HG03354 (cell line): ENCODE measurements at regions not wholly inside any gene's neighbourhood (a gene's known extent, or its start where the extent isn't known, plus 50 kb on each side); places are given as distances from the start of the nearest gene placed in this dataset.
"Not testable (repeated sequence)": the region's sequence is repeated elsewhere in the genome, so short reads cannot be mapped to it uniquely, and the experiment has no call there.

Experiments used
- ATAC-seq: cut with Tn5 transposase; IDR thresholded peaks from one replicate; pipeline ENCODE4 v1.9.1; 2021; ENCODE audit warnings: mild to moderate bottlenecking; ENCODE audit not compliant: unreplicated experiment, poor library complexity, severe bottlenecking

DNA sequence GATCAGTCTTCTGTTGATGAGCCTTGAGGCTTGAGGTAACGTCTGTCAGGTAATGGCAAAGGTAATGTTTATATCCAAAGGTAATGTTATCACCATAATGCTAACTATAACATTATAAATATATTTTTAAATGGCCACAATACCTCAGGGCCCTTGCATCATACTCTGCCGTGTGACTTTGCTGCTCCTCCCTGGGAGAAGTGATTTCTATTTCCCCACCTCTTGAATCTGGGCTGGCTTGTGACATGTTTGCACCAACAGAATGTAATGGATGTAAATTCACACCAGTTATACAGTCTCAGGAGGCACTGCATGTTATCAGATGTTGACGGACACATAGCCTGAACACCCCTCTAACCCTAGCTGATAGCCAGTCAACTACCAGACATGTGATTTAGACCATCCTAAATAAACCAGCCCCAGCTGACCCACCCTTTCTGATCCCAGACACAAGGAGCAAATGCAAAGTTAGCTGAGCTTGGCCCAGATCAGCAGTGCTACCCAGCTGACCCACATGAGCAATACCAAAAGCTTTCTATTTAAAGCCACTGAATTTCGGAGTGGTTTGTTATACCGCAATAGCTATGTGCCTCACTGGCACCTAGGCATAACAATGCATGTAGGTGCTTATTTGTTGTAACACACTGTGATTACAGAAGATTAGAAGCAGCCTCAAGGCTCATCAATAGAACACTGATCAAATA is 93.8 kb upstream of the SIRPA start:
- ATAC-seq, result no peak

DNA sequence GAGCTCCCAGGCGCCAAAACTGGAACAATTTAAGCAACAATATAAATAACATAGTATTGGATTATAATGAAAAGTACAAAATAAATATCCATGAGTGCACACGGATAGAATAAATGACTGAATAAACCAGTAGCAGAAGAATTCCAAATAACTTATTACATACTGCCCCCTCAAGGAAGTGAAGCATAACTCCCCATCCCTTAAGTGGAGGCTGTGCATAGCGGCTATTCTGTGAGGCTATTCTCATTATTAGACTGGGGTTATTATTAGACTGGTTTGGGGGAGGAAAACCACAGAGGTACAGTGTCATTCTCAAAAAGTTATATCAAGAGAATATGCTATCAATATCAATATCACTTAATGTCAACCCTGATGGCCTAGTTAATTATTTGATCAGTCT is 94.4 kb upstream of the SIRPA start:
- ATAC-seq, result no peak

DNA sequence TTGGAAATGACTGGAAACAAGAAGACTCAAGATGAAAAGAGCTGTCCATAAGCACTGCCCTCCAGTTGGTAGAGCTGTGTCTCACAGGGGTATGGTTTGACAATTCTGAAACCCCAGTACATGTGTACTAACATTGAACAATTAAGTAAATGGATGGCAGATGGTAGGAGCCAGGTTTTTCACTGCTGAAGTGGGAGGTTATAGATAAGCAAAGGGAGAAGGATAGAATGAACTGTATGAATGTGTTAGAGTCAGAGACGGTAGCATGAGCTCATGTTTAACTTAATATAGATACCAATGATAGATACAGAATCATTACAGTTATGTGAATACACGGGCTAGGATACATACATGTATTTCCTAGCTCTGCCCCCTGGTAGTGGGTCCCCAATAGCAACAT is 95.0 kb upstream of the SIRPA start:
- no peak for ATAC-seq

DNA sequence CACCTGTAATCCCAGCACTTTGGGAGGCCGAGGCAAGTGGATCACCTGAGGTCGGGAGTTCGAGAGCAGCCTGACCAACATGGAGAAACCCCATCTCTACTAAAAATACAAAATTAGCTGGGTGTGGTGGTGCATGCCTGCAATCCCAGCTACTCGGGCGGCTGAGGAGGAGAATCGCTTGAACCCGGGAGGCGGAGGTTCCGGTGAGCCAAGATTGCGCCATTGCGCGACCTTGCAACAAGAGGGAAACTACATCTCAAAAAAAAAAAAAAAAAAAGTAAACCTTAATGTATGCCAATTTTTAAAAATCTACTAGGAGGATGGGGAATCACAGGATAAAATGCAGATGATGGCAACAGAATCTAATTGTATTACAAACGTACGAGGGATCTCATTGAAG is 95.5 kb upstream of the SIRPA start:
- ATAC-seq, result not testable (repeated sequence)

DNA sequence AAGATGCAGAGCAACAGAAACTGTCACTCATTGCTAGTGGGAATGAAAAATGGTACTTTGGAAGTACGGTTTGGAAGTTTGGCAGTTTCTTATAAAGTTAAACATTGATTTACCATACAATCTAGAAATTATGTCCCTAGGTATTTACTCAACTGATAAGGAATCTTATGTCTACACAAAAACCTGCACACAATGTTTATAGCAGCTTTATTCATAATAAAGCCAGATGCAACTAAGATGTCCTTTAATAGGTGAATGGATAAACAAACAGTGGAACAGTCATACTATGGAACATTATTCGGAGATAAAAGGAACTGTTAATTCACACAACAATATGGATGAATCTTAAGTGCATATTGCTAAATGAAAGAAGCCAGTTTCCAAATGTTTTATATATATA is 96.2 kb upstream of the SIRPA start:
- no peak for ATAC-seq

DNA sequence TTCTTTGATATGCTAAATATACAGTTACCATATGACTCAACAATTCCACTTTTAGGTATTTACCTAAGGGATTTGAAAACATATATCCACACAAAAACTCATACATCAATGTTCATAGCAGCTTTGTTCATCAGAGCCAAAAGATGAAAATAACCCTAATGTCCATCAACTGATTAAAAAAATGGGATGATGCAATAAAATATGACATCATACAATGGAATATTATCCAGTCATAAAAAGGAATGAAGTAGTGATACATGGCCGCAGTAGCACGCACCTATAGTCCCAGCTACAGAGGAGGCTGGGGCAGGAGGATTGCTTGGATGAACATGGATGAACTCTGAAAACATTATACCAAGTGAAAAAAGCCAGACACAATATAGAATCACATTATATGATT is 101.4 kb upstream of the SIRPA start:
- no peak for ATAC-seq

DNA sequence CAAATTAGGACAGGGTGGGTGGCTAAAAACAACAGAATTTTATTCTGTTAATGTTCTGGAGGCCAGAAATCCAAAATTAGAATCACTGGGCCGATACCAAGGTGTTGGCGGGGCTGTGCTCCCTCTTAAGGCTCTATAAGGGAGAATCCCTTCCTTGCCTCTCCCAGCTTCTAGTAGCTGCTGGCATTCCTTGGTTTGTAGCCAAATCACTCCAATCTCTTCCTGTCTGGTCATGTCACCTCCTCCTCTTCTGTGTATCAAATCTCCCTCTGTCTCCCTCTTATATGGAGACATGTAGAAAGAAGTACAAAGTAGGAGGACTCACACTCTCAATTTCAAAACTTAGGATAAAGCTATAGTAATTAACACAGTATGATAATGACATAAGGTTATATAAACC is 102.9 kb upstream of the SIRPA start:
- no peak for ATAC-seq

DNA sequence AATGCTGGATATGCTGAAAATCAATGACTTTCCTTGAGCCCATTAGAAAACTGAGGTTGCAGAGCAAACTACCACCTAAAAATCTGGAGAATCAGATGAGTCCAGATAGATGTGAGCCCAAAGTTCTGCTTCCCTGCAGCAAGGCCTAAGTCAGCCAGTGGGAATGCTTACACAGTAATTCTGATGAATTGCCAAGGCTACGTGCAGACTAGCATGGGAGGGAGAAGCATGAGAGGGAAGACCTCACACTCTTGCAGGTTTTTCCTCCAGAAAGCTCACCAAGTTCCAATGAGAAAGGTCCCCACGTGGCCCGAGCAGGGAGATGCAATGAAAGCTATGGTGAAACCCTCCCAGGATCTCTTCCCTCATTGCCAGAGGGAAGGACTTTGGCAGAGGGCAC is 104.8 kb upstream of the SIRPA start:
- no peak for ATAC-seq

DNA sequence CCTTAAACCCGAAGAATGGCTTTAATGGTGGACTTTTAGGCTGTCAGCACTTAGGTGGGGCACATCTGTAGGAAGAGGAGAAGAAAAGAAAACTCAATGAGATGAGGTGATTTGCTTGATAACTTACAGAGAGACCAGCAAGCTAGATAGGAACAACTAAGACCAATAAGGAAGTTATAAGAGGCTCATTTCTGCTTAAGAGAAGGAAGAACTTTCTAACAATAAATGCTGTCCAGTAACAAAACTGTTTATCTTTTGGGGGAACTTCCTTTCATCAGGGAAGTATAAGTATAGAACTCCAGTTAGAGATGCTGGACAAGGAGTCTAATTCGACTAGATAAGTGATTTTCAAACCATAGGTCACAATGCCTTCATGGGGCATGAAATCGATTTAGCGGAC is 107.2 kb upstream of the SIRPA start:
- ATAC-seq, result no peak

DNA sequence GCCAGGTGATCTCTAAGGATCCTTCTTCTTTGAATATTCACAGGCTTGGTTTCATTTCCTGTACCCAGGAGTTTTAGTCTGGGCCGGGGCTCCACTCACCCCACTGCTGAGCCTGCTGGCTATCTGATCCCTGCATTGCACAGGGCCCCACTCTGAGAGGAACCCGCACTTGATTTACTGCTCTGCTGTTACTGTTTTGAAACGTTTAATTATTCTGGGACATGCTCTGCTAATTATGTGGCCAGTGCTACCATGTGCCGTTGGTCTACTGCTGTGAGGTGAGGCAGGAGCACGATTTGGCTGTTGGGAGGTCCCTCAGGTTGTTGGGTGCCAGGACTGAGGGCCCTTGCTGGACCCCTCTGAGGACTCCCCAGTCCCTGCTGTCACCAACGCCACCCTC is 108.7 kb upstream of the SIRPA start:
- ATAC-seq, result no peak

DNA sequence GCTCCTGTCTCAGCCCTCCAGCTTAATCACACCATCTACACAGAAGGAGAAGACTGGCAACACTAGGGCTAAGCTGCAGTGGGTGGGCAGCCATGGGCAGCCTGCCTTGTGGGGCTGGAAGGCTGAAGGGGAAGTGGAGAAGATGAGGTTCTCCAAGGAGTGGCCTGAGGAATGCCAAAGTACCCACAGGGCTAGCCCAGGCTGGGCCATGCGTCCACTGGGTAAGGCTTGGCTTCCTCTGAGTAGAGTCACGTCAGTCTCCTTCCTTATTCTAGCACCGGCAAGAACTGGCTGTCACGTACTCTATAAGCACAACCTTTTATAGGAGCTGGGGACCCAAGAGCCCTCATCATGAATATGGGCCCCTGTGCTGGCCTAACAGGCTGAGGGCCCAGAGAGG is 110.6 kb upstream of the SIRPA start:
- ATAC-seq, result no peak

DNA sequence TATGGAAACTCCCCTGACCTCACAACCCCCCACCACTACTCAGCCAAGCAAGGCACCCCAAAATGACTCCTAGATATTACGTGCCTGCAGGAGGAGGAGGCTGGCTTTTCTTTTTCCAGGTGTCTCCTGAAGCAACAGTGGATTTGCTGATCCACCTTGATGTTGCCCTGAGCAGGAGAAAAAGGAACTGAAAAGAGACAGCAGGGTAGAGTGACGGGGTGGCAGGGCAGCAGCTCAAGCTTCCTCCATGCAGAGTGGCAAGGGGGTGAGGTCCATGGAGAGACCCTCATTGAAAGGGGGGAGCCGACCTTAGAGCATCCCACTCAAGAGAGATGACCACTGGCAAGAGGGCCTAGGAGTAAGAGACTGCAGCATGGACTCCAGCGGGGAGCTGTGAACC is 112.0 kb upstream of the SIRPA start:
- no peak for ATAC-seq

DNA sequence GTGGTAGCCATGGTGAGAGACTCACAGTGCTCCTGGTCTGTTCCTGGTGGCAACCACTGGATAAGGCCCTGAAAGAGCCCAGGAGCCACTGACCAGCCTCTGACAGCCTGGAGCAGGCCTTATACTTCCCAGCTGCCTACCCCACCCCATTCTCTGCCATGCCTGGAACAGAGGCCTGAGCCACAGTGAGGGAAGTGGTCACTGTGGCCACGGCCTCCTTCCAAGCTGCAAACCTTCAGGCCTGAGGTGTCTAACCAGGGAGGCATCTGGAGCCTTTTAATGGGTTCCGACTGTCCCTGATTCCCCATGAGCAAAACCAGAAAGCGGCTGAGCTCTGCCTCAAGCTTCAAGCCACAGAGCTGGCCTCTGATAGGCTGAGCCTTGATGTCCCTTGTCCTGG is 113.0 kb upstream of the SIRPA start:
- ATAC-seq, result no peak

DNA sequence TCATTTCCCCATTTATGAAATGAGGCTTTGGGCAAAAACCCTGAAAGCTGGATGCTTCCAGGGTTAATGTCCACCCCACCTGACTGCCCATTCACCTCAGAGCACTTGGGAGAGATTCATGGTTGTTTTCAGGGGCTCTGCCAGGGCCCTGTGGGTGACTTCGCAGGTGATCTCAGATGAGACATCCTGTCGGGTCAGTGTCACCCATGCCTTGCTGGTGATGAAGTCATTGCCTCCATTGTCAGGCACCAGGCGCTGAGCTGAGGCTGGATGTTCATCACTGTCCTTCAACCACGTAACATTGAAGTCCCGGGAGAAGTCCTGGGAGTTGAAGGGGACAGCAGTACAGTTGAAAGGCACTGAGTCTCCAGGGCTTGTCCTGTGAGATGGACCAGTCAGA is 115.6 kb upstream of the SIRPA start:
- no peak for ATAC-seq

DNA sequence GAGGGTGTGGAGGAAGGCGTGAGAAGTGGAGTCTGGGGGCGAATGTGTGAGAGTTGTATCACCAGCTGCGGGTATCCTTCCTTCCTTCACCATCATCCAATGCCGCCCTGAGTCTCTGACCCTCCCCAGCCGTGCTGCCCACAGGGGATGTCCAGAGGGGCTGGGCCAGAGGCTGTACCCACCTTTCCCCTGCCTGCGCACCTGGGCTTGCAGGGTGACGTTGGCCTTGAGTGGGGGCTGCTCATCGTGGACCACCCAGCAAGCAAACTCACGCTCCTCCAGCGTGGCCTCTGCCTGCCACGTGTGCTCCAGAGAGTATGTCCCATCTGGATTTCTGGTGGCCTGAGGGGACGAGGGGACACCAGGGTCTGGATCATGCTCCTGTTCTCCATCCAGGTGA is 116.9 kb upstream of the SIRPA start:
- no peak for ATAC-seq

DNA sequence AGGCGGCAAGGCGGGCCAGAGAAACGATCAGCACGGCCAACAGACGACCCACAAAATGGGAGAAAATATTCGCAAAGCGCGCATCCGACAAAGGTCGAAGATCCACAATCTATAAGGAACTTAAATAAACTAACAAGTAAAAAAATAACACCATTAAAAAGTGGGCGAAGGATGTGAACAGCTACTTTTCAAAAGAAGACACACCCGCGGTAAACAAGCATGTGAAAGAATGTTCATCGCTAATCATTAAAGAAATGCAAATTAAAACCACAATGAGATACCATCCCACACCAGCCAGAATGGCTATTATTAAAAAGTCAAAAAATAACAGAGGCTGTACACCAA is 117.8 kb upstream of the SIRPA start:
- peak; percentile 17 for ATAC-seq

DNA sequence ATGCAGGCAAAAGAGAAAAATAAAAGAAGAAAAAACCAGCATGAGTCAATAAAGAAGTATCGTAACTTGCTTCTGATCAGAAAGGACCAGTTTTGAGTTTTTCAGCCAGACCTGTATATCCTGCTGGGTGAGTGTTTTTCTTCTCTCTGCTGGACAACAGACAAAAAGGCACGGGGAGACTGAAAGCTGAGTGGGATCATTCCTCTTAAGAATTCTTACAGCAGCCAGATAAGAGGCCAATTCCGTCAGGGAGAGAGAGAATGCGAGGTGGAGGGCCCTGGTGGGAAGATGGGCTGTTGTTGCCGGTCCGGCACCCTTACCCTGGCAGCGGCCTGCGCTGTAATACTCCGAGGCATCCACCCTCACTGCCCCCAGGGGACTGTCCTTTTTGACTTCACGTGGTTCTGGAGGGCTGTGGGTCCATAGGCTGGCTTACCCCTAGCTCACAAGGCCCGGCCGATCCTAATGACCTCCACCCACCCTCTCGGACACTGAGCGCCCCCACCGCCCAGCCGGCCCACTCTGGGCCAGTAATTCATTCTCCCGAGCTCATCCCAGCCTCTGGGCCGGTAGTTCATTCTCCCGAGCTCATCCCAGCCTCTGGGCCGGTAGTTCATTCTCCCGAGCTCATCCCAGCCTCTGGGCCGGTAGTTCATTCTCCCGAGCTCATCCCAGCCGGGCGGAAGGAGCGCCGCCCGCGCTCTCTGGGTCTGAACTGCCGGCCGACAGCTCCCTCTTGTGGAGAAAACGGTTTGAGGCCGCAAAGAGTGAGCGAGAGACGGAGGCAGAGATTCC is 118.3 kb upstream of the SIRPA start:
- ATAC-seq, result peak; percentile 89

DNA sequence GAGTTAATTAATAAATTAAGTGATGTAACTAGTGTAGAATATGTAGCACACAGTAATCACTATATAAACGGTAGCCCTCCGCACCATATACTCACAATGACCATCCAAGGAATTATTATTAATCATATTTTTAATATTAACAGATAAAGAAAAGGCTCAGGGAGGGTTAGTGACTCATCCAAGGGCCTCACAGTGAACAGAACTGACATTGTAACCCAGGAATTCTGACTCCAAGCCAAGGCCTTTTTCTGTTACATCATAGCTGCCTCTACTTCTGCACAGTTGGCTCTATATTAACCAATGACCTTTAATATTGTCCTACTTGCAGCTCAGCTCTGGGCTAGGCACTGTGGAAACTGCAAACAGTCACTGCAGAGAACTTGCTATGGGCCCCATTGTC is 117.5 kb upstream of the SIRPG start:
- ATAC-seq, result no peak

DNA sequence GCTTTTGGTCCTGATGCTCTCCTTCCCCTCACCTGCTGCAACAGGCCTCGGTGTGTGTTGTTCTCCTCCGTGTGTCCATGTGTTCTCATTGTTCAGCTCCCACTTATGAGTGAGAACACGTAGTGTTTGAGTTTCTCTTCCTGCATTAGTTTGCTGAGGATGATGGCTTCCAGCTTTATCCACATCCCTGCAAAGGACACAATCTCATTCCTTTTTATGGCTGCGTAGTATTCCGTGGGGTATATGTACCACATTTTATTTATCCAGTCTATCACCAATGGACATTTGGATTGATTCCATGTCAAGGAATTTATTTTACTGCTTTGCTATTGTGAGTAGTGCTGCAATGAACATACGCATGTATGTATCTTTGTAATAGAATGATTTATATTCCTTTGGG is 116.9 kb upstream of the SIRPG start:
- no peak for ATAC-seq

DNA sequence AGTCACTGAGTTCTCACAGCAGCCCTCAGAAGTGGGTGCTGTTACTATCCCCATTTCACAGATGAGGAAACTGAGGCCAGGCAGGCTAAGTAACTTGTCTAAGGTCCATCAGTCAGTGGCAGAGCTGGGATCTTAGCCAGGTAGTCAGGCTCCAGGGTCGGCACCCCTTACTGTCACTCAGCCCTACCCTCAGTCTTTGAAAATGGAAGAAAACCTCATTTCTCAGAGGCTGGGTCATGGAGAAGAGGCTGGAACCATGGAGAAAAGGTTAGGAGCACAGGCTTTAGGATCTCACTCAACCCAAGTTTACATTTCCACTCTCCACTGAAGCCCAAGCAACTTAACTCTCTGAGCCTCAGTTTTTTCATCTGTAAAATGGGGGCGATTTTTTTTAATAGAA is 116.2 kb upstream of the SIRPG start:
- no peak for ATAC-seq

DNA sequence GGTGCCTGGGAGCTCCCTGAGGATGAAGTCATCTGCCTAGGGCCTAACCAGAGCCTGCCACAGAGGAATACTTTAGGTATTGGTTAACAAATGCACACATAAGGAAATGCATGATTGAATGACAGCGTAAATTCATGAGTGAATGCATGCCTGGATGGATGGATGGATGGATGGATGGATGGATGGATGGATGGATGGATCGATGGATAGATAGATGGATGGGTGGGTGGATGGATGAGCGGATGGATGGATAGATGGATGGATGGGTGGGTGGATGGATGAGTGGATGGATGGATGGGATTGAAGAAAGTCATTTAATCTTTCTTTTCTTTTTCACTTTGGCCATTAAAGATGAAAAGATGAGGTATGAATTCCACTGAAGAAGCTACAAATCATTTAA is 111.9 kb upstream of the SIRPG start:
- no peak for ATAC-seq

DNA sequence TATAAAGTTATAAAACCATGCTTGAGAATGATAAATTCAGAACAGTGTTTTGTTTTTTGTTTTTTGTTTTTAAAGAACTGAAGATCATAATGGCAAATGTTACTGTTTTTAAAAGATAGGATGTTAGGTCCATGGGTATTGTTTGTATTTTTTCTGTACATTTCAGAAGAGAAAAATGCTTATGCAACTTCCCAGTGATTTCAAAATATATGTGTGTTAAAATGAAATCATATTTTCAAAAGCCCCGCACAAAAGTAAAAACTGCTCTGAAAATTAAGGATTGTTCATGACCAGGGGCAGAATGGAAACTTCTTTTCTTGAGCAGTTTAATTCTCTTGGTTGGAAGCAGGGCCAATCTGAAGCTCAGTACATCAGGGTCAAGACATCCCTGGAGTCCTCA is 109.2 kb upstream of the SIRPG start:
- ATAC-seq, result no peak
